Gastroesophageal sphincter (tissue), 4 donors: ENCODE measurements at regions not wholly inside any gene's neighbourhood (a gene's known extent, or its start where the extent isn't known, plus 50 kb on each side); places are given as distances from the start of the nearest gene placed in this dataset.
"Not testable (repeated sequence)": the region's sequence is repeated elsewhere in the genome, so short reads cannot be mapped to it uniquely, and the experiment has no call there.

Source experiments
- ATAC-seq: fragments of 150-250 bp; one replicate; pipeline ENCODE4 v1.9.1; 2016; ENCODE audit warnings: mild to moderate bottlenecking, moderate library complexity
- H3K27ac ChIP-seq, 4 donors: fragments of 200-600 bp; sonication (generic) in 3 of 4; 1 replicate in 3 of 4; 2 replicates in 1 of 4; pipeline ENCODE4 v1.5.1; 2016 to 2019
- H3K27me3 ChIP-seq: fragments of 200-600 bp; sonication (generic); one replicate; pipeline ENCODE4 v1.5.1; 2019
- H3K36me3 ChIP-seq, 2 donors: fragments of 200-600 bp; sonication (generic); one replicate each; pipeline ENCODE4 v1.5.1; 2019; ENCODE audit warnings: control low read depth in 1 of 2
- H3K4me1 ChIP-seq, 3 donors: fragments of 200-600 bp; sonication (generic); 1 replicate in 2 of 3; 2 replicates in 1 of 3; pipeline ENCODE4 v1.5.1; 2016 to 2019; ENCODE audit warnings: control low read depth in 2 of 3
- H3K4me3 ChIP-seq, 2 donors: fragments of 200-600 bp; sonication (generic); one replicate each; pipeline ENCODE4 v1.5.1; 2019; ENCODE audit warnings: mild to moderate bottlenecking in 1 of 2, moderate library complexity in 1 of 2
- H3K9me3 ChIP-seq, 3 donors: fragments of 200-600 bp; sonication (generic); one replicate each; pipeline ENCODE4 v1.5.1; 2017 to 2019; ENCODE audit warnings: control low read depth in 2 of 3
- CTCF ChIP-seq, 4 experiments: fragments of 200-600 bp in 2 of 4; fragments of 450-650 bp in 2 of 4; sonication (generic) in 1 of 4; IDR thresholded peaks; one replicate each; pipeline ENCODE4 v1.5.1; 2017 to 2019; ENCODE audit warnings: antibody characterized with exemption in 4 of 4, mild to moderate bottlenecking in 2 of 4, moderate library complexity in 2 of 4
- EP300 ChIP-seq: sonication (generic); formaldehyde crosslinking; IDR thresholded peaks from one replicate; pipeline ENCODE4 v1.6.1; 2017; ENCODE audit warnings: antibody characterized with exemption, mild to moderate bottlenecking
- POLR2A ChIP-seq, 2 donors: fragments of 450-650 bp; IDR thresholded peaks; one replicate each; pipeline ENCODE4 v1.6.1; 2017; ENCODE audit warnings: antibody characterized with exemption in 2 of 2, mild to moderate bottlenecking in 2 of 2, moderate library complexity in 1 of 2
- POLR2AphosphoS5 ChIP-seq: sonication (generic); formaldehyde crosslinking; IDR thresholded peaks from one replicate; pipeline ENCODE4 v1.6.1; 2017; ENCODE audit warnings: antibody characterized with exemption
- WGBS, 2 donors: methylation state at CpG; one replicate each; pipeline ENCODE4 v1.1.5; 2018; ENCODE audit warnings: low coverage in 1 of 2; 5-methylcytosine and 5-hydroxymethylcytosine counted together

- Histone ChIP-seq H3K4me1 (no peaks in the 10 kb centered on the region), H3K27me3 (no peaks in the 10 kb centered on the region), H3K27ac (no peak overlapping the region), H3K9me3 (no peaks in the 10 kb centered on the region), H3K36me3 (no peaks in the 10 kb centered on the region), H3K4me3 (no peak overlapping the region)
- TF ChIP-seq POLR2A (IDR thresholded peaks at IDR 0.05) (no peak), EP300 (no peak), CTCF (IDR thresholded peaks at IDR 0.05) (no peak), POLR2AphosphoS5 (no peak)
- no peak for ATAC-seq
- WGBS, 2 donors = 82 to 87% methylated on average over 6 of the region's 6 CpGs
Observed at GRCh38 chr9:3648266-3648665, 122.5 kb upstream of the RFX3 start.

DNA sequence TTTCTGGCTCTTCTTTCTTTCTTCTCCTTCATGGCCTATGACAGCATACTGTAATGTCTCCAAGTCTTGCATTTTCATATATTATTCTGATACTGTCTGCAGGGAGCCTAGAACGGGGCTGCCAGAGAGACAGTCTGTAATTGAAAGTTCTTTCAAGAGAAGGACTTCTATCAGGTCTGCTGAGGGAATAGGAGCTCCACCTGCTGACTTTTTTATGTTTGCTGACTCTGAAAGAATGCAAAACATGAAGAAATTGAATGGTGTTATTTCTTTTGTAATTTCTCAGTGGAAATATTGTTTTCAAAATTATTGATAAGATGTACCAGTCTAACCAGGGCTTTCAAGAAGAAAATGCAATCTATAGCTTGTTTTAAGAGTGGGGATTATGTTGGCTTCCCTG, 121.9 kb upstream of the RFX3 start:
- Histone ChIP-seq H3K4me3 (no peak overlapping the region), H3K9me3 (no peaks in the 10 kb centered on the region), H3K36me3 (no peaks in the 10 kb centered on the region), H3K27me3 (no peaks in the 10 kb centered on the region), H3K4me1 (no peaks in the 10 kb centered on the region), H3K27ac (no peak overlapping the region)
- 63 to 78% methylated on average over 1 of the region's 1 CpG for WGBS, 2 donors
- TF ChIP-seq CTCF (IDR thresholded peaks at IDR 0.05) = no peak
- no peak for TF ChIP-seq EP300
- TF ChIP-seq POLR2A (IDR thresholded peaks at IDR 0.05) = no peak
- no peak for TF ChIP-seq POLR2AphosphoS5
- no peak for ATAC-seq

GRCh38 chr9:3646226-3646625, 120.4 kb upstream of the RFX3 start:
- Histone ChIP-seq H3K27ac (no peak overlapping the region), H3K27me3 (no peaks in the 10 kb centered on the region), H3K4me1 (no peaks in the 10 kb centered on the region), H3K36me3 (no peaks in the 10 kb centered on the region), H3K4me3 (no peak overlapping the region), H3K9me3 (no peaks in the 10 kb centered on the region)
- 92 to 100% methylated on average over 1 of the region's 1 CpG for WGBS, 2 donors
- TF ChIP-seq CTCF (IDR thresholded peaks at IDR 0.05) (no peak), POLR2A (IDR thresholded peaks at IDR 0.05) (no peak), EP300 (no peak), POLR2AphosphoS5 (no peak)
- ATAC-seq = no peak

DNA sequence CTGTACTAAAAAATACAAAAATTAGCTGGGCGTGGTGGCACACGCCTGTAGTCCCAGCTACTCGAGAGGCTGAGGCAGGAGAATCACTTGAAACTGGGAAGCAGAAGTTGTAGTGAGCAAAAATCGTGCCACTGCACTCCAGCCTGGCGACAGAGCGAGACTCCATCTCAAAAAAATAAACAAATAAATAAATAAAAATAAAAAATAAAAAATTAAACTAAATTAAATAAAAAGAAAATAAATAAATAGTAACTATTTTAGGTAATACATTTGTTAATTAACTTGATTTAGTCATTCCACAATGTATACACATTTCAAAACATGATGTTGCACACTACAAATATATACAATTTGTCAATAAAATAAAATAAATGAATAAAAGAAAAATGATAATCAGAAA, 116.3 kb upstream of the RFX3 start:
- not testable (repeated sequence) for H3K4me3 ChIP-seq, H3K4me1 ChIP-seq, ATAC-seq, H3K9me3 ChIP-seq, H3K36me3 ChIP-seq, H3K27ac ChIP-seq, H3K27me3 ChIP-seq
- WGBS, 2 donors = 96 to 98% methylated on average over 3 to 6 of the region's 6 CpGs

GRCh38 chr9:3629495-3629894, 103.7 kb upstream of the RFX3 start:
- no peaks in the 10 kb centered on the region for H3K27me3 ChIP-seq
- H3K4me3 ChIP-seq = no peak overlapping the region
- H3K4me1 ChIP-seq = peaks cover 3 to 17% (median 6%) of the 10 kb centered on the region in 3 donors
- peaks cover 0 to 16% of the 10 kb centered on the region in 2 donors for H3K36me3 ChIP-seq
- WGBS, 2 donors = 0 to 46% methylated on average over 1 of the region's 1 CpG
- peaks cover 0 to 12% (median 0%) of the 10 kb centered on the region in 3 donors for H3K9me3 ChIP-seq
- no peak overlapping the region for H3K27ac ChIP-seq
- TF ChIP-seq POLR2A (IDR thresholded peaks at IDR 0.05) = no peak
- TF ChIP-seq CTCF (IDR thresholded peaks at IDR 0.05) = no peak
- TF ChIP-seq POLR2AphosphoS5 = no peak
- no peak for TF ChIP-seq EP300
- no peak for ATAC-seq

- TF ChIP-seq CTCF (IDR thresholded peaks at IDR 0.05) (no peak), POLR2AphosphoS5 (no peak), EP300 (no peak), POLR2A (IDR thresholded peaks at IDR 0.05) (no peak)
- peaks cover 3 to 17% (median 6%) of the 10 kb centered on the region in 3 donors for H3K4me1 ChIP-seq
- H3K36me3 ChIP-seq = peaks cover 0 to 27% of the 10 kb centered on the region in 2 donors
- no peaks in the 10 kb centered on the region for H3K27me3 ChIP-seq
- H3K27ac ChIP-seq = no peak overlapping the region
- no peak overlapping the region for H3K4me3 ChIP-seq
- ATAC-seq = no peak
- peaks cover 0 to 12% (median 0%) of the 10 kb centered on the region in 3 donors for H3K9me3 ChIP-seq
Observed at GRCh38 chr9:3628239-3628638, 102.4 kb upstream of the RFX3 start.
